HTR-8/SVneo (cell line): ENCODE measurements at regions not wholly inside any gene's neighbourhood (a gene's known extent, or its start where the extent isn't known, plus 50 kb on each side); places are given as distances from the start of the nearest gene placed in this dataset.
A peak's percentile ranks its signal among the peaks of the same experiment; 100 is the strongest.
"Not testable (repeated sequence)": the region's sequence is repeated elsewhere in the genome, so short reads cannot be mapped to it uniquely, and the experiment has no call there.

Experiments
- DNase-seq: peaks from one replicate; pipeline ENCODE4 v3.0.0; 2011; ENCODE audit warnings: low spot score, mixed read lengths; ENCODE audit not compliant: insufficient read length
- FAIRE-seq: peaks from 2 replicates; lab custom pipeline; 2011; peaks lifted over from hg19 to GRCh38; lab: Jason Lieb, UNC

- DNase-seq (no peak), FAIRE-seq (peak; percentile 80)
These were observed 132.6 kb downstream of the CUL2 start for GRCh38 chr10:34957531-34957930.

DNA sequence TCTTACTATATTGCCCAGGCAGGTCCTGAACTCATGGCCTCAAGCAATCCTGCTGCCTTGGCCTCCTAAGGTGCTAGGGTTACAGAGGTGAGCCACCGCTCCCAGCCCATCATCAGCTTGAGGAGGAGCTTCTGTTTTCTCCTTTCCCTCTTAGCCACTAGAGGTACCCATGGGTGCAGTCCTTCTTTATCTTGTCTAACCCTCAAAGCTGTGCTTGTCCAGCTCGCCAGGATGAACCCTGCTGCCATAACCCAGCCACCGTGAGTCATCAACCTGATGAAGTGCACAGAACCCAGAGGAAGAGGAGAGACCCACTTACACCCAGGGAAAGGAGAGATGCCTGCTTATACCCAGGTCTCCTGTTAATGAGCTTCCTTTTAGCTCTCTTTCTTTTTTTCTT is 133.4 kb downstream of the CUL2 start:
- DNase-seq (peak; percentile 45), FAIRE-seq (peak; percentile 90)

GRCh38 chr10:34955391-34955790 is 134.8 kb downstream of the CUL2 start:
- DNase-seq (no peak), FAIRE-seq (peak; percentile 75)

GRCh38 chr10:34954142-34954541 is 136.0 kb downstream of the CUL2 start:
- DNase-seq (no peak), FAIRE-seq (no peak)

DNA sequence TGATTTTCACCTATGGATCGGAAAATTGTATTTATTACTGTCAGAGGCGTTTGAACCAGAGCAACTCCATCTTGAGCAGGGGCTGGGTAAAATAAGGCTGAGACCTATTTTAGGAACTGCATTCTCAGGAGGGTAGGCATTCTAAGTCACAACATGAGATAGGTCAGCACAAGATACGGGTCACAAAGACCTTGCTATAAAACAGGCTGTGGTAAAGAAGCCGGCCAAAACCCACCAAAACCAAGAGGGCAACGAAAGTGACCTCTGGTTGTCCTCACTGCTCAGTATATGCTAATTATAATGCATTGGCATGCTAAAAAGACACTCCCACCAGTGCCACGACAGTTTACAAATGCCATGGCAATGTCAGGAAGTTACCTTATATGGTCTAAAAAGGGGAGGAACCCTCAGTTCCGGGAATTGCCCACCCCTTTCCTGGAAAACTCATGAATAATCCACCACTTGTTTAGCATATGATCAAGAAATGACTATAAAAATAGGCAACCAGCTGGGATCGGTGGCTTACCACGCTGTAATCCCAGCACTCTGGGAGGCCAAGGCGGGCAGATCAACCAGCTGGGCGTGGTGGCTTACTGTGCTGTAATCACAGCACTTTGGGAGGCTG is 136.3 kb upstream of the PARD3 start:
- FAIRE-seq, result peak; percentile 66
- DNase-seq, result not testable (repeated sequence)

DNA sequence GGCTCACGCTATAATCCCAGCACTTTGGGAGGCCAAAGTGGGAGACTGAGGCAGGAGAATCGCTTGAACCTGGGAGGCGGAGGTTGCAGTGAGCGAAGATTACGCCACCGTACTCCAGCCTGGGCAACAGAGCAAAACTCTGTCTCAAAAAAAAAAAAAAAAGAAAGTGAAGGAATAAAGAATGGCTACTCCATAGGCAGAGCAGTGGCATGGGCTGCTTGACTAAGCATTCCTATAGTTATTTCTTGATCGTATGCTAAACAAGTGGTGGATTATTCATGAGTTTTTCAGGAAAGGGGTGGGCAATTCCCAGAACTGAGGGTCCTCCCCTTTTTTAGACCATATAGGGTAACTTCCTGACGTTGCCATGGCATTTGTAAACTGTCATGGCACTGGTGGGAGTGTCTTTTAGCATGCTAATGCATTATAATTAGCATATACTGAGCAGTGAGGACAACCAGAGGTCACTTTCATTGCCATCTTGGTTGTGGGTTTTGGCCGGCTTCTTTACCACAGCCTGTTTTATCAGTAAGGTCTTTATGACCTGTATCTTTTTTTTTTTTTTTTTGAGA is 130.9 kb upstream of the PARD3 start:
- DNase-seq, FAIRE-seq: not testable (repeated sequence)

- FAIRE-seq (peak; percentile 89), DNase-seq (no peak)
These were observed 126.6 kb upstream of the PARD3 start for GRCh38 chr10:34941471-34942357.

GRCh38 chr10:34940436-34940835 is 125.3 kb upstream of the PARD3 start:
- DNase-seq (no peak), FAIRE-seq (peak; percentile 71)

GRCh38 chr10:34938399-34938670 is 123.2 kb upstream of the PARD3 start:
- no peak for DNase-seq
- peak; percentile 66 for FAIRE-seq

- peak; percentile 54 for FAIRE-seq
- DNase-seq, result not testable (repeated sequence)
These were observed 122.7 kb upstream of the PARD3 start for GRCh38 chr10:34937643-34938398.

DNA sequence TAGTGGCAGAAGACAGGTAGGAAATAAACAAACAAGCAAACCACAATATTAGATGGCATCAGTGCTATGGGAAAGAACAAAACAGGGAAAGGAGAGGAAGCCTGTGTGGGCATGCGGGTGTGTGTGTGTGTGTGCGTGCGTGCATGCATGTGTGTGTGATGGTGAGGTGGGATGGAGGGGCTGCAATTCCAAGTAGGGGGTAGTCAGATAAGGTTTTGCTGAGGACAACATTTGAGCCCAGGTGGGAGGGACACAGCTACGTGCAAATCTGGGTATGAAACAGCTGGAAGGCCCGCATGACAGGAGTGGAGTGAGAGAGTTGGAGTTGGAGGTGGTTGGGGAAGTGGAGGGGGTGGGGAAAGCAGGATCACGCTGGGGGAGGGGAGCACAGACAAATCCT is 121.0 kb upstream of the PARD3 start:
- DNase-seq (no peak), FAIRE-seq (peak; percentile 69)

DNA sequence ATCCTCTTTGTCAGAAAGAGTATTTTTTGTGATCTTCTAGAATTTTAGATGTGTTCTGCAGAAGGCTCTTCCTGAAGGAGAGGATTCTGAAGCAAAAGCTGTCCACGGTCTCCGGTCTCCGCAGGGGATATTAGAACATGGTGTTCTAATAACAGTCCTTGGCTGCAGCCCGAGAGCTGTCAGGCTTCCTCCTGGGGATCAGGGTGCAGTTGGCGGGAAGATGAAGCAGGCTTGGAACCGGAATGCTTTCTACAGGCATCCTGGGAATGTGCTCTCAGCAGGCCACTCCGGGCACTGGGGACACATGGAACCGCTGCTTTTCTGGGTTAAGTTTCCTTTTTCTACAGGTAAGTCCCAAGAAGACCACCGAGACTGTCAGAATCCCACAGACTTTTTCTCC is 118.6 kb upstream of the PARD3 start:
- FAIRE-seq, result no peak
- DNase-seq, result no peak

- no peak for DNase-seq
- FAIRE-seq, result no peak
These were observed 117.1 kb upstream of the PARD3 start for GRCh38 chr10:34932235-34932634.

GRCh38 chr10:34931216-34931615 is 116.1 kb upstream of the PARD3 start:
- FAIRE-seq (peak; percentile 93), DNase-seq (no peak)

DNA sequence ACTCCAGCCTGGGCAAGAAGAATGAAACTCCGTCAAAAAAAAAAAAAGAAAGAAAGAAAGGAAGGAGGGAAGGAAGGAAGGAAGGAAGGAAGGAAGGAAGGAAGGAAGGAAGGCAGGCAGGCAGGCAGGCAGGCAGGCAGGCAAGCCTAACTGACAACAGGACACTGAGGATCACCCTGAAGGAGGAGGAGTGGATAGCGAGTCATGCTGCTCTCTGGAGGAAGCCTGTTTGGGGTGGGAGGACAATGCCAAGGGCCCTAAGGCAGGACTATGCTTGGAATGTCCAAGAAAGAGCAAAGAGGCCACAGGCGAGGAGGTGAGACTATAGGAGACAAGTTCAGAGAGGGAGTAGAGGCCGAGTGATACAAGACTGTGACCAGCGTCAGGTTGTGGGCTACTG is 107.0 kb upstream of the PARD3 start:
- DNase-seq (peak; percentile 77), FAIRE-seq (peak; percentile 94)

DNA sequence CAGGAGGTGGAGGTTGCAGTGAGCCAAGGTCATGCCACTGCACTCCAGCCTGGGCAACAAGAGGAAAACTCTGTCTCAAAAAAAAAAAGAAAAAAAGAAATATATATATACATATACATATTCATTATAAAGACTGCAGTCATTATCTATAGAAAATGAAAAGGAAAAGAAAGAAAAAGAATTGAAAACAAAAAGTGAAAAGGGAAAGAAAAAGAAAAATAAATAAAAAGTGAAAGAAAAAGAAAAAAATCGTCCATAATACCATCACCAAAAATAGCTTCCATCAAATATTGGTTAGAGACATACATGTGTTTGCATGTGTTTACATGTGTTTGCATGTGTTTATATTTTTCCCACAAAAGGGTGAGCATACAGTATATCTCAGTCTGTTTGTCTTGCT is 105.5 kb upstream of the PARD3 start:
- no peak for FAIRE-seq
- no peak for DNase-seq

DNA sequence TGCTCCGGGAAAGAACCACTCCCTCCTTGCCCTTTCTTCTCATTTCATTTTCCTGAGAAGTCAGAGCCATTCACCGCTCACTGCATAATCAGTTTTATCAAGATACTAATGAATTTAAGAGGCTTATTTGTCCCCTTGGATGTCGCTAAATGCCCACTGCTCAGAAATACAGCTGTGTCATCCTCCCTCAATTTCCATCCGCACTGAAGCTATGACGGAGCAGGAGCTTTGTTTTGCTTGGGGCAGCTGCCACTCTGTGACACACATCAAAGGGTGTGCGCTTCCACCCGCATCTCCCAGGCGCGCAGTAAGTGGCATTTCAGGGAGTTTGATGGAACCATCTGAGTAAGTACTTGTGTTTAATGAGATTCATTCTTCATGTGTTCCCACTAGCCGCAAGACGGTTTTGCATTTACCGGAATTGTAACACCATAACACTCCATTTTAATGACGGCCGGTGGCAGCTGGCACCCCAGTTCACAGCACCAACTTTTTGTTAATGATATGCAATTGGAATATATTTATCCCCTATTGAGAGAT is 103.8 kb upstream of the PARD3 start:
- FAIRE-seq (peak; percentile 79), DNase-seq (no peak)

- DNase-seq (no peak), FAIRE-seq (peak; percentile 52)
These were observed 103.1 kb upstream of the PARD3 start for GRCh38 chr10:34918060-34918775.

DNA sequence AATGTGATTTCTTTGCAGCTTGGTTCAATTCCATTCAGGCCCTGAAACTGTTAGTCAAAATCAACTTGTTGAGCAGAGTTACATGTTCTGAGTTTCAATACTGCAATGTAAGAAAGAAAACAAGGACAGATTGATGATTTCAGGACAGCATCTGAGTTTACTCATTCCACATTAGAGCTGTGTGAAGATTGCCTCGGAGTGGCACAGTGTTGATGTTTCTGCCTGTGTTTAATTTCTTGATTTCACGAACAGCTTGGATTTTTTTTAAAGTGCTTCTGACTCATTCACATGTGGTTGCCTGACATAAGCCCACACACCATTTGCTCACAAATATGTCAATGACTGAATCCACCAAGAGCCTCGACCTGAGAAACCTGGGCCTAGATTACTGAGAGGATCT is 101.2 kb upstream of the PARD3 start:
- peak; percentile 68 for DNase-seq
- FAIRE-seq, result peak; percentile 96

- FAIRE-seq, result peak; percentile 79
- no peak for DNase-seq
These were observed 97.7 kb upstream of the PARD3 start for GRCh38 chr10:34912771-34913170.
